CD4-positive, CD25-positive, alpha-beta regulatory T cell (primary cell): ENCODE measurements at regions not wholly inside any gene's neighbourhood (a gene's known extent, or its start where the extent isn't known, plus 50 kb on each side); places are given as distances from the start of the nearest gene placed in this dataset.

ENCODE experiments used
- ATAC-seq, 2 donors: fragments of 150-1000 bp; cut with Tn5 transposase; one replicate each; pipeline ENCODE4 v1.10.0; 2021; ENCODE audit warnings: low read depth in 2 of 2, moderate number of reproducible peaks in 2 of 2, moderate library complexity in 1 of 2
- DNase-seq, 3 donors: peaks; one replicate each; pipeline versions ENCODE4 v3.0.0 to v3.0.0-alpha.2; 2012 to 2022; ENCODE audit warnings: mixed read lengths in 1 of 3
- H3K27ac ChIP-seq: one replicate; pipeline ENCODE4 v1.7.0; 2013; ENCODE audit warnings: mild to moderate bottlenecking, low read length; ENCODE audit not compliant: insufficient read depth, poor library complexity, severe bottlenecking
- H3K27me3 ChIP-seq: one replicate; pipeline ENCODE4 v1.7.0; 2013; ENCODE audit warnings: low read length; ENCODE audit not compliant: control insufficient read depth, insufficient read depth
- H3K36me3 ChIP-seq: one replicate; pipeline ENCODE4 v1.7.0; 2013; ENCODE audit warnings: mild to moderate bottlenecking, low read length, moderate library complexity; ENCODE audit not compliant: control insufficient read depth, insufficient read depth
- H3K4me1 ChIP-seq: 2 replicates; pipeline ENCODE4 v1.7.0; 2013; ENCODE audit warnings: mild to moderate bottlenecking, low read length; ENCODE audit not compliant: insufficient read depth, control insufficient read depth, poor library complexity, severe bottlenecking
- H3K4me3 ChIP-seq: one replicate; pipeline ENCODE4 v1.7.0; 2013; ENCODE audit warnings: low read depth, mild to moderate bottlenecking, low read length, moderate library complexity
- H3K9me3 ChIP-seq, 2 experiments: 1 replicate in 1 of 2; 2 replicates in 1 of 2; pipeline ENCODE4 v1.7.0; 2013; ENCODE audit warnings: low read length in 2 of 2, mild to moderate bottlenecking in 1 of 2, moderate library complexity in 1 of 2; ENCODE audit not compliant: control insufficient read depth in 2 of 2
- H3K27ac Mint-ChIP-seq, 3 donors: one replicate each; pipeline ENCODE4 v1.8.0; 2020 to 2022; ENCODE audit warnings: mild to moderate bottlenecking in 3 of 3, mixed read lengths in 3 of 3, moderate library complexity in 2 of 3
- H3K27me3 Mint-ChIP-seq: one replicate; pipeline ENCODE4 v1.8.0; 2022; ENCODE audit warnings: mild to moderate bottlenecking, mixed read lengths
- H3K36me3 Mint-ChIP-seq: one replicate; pipeline ENCODE4 v1.8.0; 2020; ENCODE audit warnings: mixed read lengths
- H3K4me1 Mint-ChIP-seq, 4 donors: one replicate each; pipeline ENCODE4 v1.8.0; 2020 to 2022; ENCODE audit warnings: mixed read lengths in 4 of 4, mild to moderate bottlenecking in 1 of 4
- H3K4me3 Mint-ChIP-seq, 4 donors: one replicate each; pipeline ENCODE4 v1.8.0; 2020 to 2022; ENCODE audit warnings: mild to moderate bottlenecking in 4 of 4, mixed read lengths in 4 of 4, moderate library complexity in 3 of 4
- H3K9me3 Mint-ChIP-seq, 7 donors: one replicate each; pipeline ENCODE4 v1.8.0; 2020 to 2022; ENCODE audit warnings: mixed read lengths in 7 of 7, mild to moderate bottlenecking in 3 of 7, moderate library complexity in 2 of 7

DNA sequence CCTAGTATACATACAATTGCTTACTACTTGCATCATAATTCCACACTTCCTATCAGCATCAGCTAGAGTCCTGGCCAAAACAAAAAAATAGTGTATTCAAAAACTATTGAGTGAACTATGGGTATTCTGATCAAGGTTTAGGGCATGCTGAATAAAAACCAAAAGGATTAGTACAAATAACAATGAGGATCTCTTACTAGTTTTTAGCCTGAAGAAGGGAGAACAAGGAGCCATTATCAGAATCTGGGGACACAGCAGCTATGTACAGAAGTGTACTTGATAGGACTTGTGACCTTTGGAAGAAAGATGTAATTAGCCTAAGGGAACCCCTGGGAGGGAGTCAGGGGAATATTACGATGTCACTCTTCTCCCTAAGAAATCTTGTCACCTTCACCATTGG lies 832.2 kb downstream of the SQOR start:
- no peak overlapping the region for H3K27ac Mint-ChIP-seq
- no peaks in the 10 kb centered on the region for H3K27me3 ChIP-seq
- no peaks in the 10 kb centered on the region for H3K27me3 Mint-ChIP-seq
- no peak overlapping the region for H3K4me3 ChIP-seq
- no peak overlapping the region for H3K4me3 Mint-ChIP-seq
- H3K9me3 Mint-ChIP-seq, result peaks cover 0 to 12% (median 7%) of the 10 kb centered on the region in 7 donors
- H3K4me1 Mint-ChIP-seq, result no peaks in the 10 kb centered on the region
- no peak overlapping the region for H3K27ac ChIP-seq
- no peaks in the 10 kb centered on the region for H3K4me1 ChIP-seq
- H3K9me3 ChIP-seq, result no peaks in the 10 kb centered on the region
- no peaks in the 10 kb centered on the region for H3K36me3 Mint-ChIP-seq
- no peaks in the 10 kb centered on the region for H3K36me3 ChIP-seq
- ATAC-seq (no peak), DNase-seq (no peak)

DNA sequence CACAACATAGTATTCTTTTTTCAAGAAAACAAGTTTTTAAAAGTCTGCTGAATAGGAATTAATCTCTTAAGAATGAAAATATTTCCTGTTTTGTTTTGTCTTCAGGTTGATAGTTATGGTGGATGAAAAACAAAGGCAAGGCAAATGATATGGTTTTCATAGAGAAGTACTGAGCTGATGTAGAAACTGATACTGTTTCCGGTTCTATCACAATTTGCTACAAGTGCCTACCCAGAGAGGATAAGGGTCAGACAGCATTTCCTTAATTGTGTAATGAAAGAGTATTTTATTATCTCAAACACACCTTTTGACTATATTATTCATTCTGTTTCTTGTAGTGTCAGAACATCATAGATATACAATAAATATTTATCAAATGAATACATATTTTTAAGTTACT lies 836.3 kb downstream of the SQOR start:
- H3K4me3 Mint-ChIP-seq, result no peak overlapping the region
- H3K27me3 Mint-ChIP-seq, result no peaks in the 10 kb centered on the region
- H3K36me3 ChIP-seq, result no peaks in the 10 kb centered on the region
- H3K4me1 Mint-ChIP-seq, result no peaks in the 10 kb centered on the region
- DNase-seq, result no peak
- no peaks in the 10 kb centered on the region for H3K27me3 ChIP-seq
- H3K9me3 ChIP-seq, result no peaks in the 10 kb centered on the region
- peaks cover 0 to 14% (median 8%) of the 10 kb centered on the region in 7 donors for H3K9me3 Mint-ChIP-seq
- H3K4me3 ChIP-seq, result no peak overlapping the region
- H3K27ac ChIP-seq, result no peak overlapping the region
- no peak for ATAC-seq
- no peaks in the 10 kb centered on the region for H3K36me3 Mint-ChIP-seq
- H3K4me1 ChIP-seq, result no peaks in the 10 kb centered on the region
- no peak overlapping the region for H3K27ac Mint-ChIP-seq

DNA sequence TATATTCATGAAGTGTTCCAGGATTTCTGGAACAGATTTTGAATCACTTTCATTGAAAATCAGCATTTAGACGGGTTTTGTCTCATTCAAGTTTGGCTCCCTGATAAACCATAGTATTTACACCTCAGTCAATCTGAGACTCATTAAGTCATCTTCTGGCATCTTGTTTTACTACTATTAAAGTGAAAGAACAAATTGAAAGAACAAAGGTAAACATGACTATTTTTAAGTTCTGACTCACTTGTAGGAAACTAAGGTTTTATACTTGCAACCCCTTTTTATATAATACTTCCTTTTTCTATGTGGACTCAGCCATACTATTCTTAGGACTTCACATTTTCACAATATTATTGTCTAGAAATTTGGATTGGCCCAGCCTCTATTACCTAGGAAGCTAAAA lies 854.4 kb downstream of the SQOR start:
- peaks cover 0 to 16% (median 9%) of the 10 kb centered on the region in 7 donors for H3K9me3 Mint-ChIP-seq
- no peak for ATAC-seq
- Histone ChIP-seq H3K4me3 (no peak overlapping the region), H3K9me3 (no peaks in the 10 kb centered on the region), H3K27me3 (no peaks in the 10 kb centered on the region), H3K4me1 (no peaks in the 10 kb centered on the region), H3K36me3 (no peaks in the 10 kb centered on the region), H3K27ac (no peak overlapping the region)
- no peaks in the 10 kb centered on the region for H3K4me1 Mint-ChIP-seq
- DNase-seq, result no peak
- no peaks in the 10 kb centered on the region for H3K27me3 Mint-ChIP-seq
- no peak overlapping the region for H3K4me3 Mint-ChIP-seq
- H3K36me3 Mint-ChIP-seq, result no peaks in the 10 kb centered on the region
- no peak overlapping the region for H3K27ac Mint-ChIP-seq

DNA sequence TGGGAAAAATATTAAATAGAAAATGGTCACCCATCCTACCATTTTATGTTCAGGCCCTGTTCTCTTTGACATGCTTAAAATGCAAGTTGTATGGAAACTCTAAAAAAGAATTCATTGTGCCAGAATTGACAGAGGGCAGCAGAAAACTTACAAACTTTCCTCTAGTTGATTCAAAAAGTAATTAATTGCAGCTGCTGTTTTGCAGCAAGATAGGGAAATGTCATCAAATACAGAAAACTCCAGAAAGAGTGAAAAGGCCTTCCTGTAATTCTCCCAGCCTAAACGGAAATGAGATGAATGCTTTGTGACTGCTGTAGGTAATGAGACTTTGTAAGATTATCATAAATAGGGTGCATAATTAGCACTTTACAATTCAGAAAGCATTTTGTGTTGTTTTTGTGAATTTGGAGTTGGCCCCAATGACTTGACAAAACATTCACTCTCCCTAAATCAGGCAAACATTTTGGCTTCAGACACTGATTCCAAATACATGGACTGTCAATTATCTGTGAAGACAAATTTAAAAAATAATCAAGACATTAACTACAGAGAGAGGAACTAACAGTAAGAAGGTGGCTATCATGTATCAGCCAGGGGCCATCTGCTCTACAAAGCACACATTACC lies 861.8 kb downstream of the SQOR start:
- Mint-ChIP-seq H3K9me3 (peaks cover 0 to 21% (median 14%) of the 10 kb centered on the region in 7 donors), H3K27ac (no peak overlapping the region), H3K4me1 (no peaks in the 10 kb centered on the region), H3K36me3 (no peaks in the 10 kb centered on the region), H3K4me3 (no peak overlapping the region), H3K27me3 (no peaks in the 10 kb centered on the region)
- no peaks in the 10 kb centered on the region for H3K36me3 ChIP-seq
- no peaks in the 10 kb centered on the region for H3K4me1 ChIP-seq
- DNase-seq, result no peak
- H3K27ac ChIP-seq, result no peak overlapping the region
- no peak overlapping the region for H3K4me3 ChIP-seq
- peaks cover 0 to 2% of the 10 kb centered on the region in 2 experiments for H3K9me3 ChIP-seq
- no peak for ATAC-seq
- no peaks in the 10 kb centered on the region for H3K27me3 ChIP-seq

DNA sequence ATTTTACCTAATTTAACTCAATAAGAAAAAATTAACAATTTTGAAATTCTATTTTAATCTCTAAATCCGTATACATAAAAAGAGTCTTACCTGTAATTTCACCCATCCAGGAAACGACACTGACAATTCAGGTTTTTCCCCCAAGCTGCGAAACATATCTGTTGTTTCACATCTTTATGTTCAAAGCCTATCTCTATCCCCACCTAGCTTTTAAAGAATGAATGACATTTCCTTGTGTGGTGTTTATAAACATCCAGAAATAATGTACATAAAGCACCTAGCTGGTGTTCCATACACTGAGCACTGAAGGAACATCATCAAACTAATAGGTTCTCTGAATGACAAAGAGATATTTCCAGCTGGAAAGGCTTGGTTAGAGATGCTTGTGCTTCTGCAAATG lies 867.8 kb downstream of the SQOR start:
- DNase-seq (no peak), ATAC-seq (no peak)
- no peaks in the 10 kb centered on the region for H3K4me1 Mint-ChIP-seq
- no peaks in the 10 kb centered on the region for H3K27me3 Mint-ChIP-seq
- no peak overlapping the region for H3K4me3 Mint-ChIP-seq
- Histone ChIP-seq H3K9me3 (peaks cover 0 to 2% of the 10 kb centered on the region in 2 experiments), H3K36me3 (no peaks in the 10 kb centered on the region), H3K27ac (no peak overlapping the region), H3K4me3 (no peak overlapping the region), H3K27me3 (no peaks in the 10 kb centered on the region), H3K4me1 (no peaks in the 10 kb centered on the region)
- no peaks in the 10 kb centered on the region for H3K36me3 Mint-ChIP-seq
- H3K9me3 Mint-ChIP-seq, result peaks cover 0 to 15% (median 4%) of the 10 kb centered on the region in 7 donors
- no peak overlapping the region for H3K27ac Mint-ChIP-seq

DNA sequence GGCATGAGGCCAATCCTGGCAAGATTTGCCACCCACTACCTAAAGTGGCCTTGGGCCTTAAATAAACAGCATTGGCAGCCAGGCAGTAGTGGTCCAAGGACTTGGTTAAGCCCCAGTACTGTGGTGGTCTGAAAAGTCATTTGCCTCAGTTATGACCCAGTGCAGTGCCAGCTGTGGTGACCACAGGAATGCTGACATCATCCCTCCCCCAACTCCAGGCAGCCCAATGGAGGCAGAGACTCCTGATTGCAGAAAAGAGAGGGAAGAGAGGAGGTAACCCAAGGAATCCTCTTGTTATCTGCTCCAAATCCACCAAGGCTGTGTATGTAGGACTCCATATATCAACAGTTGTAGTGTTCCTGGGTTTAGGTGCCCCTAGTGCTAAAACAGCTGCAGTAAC lies 883.6 kb downstream of the SQOR start:
- DNase-seq (no peak), ATAC-seq (no peak)
- Histone ChIP-seq H3K27ac (no peak overlapping the region), H3K27me3 (no peaks in the 10 kb centered on the region), H3K36me3 (no peaks in the 10 kb centered on the region), H3K4me1 (no peaks in the 10 kb centered on the region), H3K4me3 (no peak overlapping the region), H3K9me3 (peaks cover 4 to 5% of the 10 kb centered on the region in 2 experiments)
- H3K4me1 Mint-ChIP-seq, result no peaks in the 10 kb centered on the region
- no peak overlapping the region for H3K27ac Mint-ChIP-seq
- no peaks in the 10 kb centered on the region for H3K36me3 Mint-ChIP-seq
- H3K9me3 Mint-ChIP-seq, result peaks cover 0 to 15% (median 3%) of the 10 kb centered on the region in 7 donors
- no peaks in the 10 kb centered on the region for H3K27me3 Mint-ChIP-seq
- H3K4me3 Mint-ChIP-seq, result no peak overlapping the region

DNA sequence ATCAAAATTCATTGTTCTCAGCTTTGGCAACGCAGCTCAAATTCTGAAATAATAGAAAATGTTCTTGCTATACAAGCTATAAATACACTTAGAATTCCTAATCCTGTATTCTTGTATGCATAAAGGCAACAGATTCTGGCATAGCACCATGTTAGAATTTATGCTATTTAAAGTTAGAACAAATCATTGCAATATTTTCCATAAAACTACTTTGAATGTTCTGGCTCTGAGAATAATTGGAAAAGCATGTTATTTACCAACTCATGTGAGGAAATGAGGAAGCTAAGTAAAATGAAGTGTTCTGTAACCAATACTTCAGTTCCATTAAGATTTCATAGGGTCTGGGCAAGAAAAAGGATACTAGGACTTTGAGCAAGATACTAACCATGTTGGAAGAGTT lies 888.9 kb downstream of the SQOR start:
- ATAC-seq, result no peak
- H3K27ac Mint-ChIP-seq, result no peak overlapping the region

DNA sequence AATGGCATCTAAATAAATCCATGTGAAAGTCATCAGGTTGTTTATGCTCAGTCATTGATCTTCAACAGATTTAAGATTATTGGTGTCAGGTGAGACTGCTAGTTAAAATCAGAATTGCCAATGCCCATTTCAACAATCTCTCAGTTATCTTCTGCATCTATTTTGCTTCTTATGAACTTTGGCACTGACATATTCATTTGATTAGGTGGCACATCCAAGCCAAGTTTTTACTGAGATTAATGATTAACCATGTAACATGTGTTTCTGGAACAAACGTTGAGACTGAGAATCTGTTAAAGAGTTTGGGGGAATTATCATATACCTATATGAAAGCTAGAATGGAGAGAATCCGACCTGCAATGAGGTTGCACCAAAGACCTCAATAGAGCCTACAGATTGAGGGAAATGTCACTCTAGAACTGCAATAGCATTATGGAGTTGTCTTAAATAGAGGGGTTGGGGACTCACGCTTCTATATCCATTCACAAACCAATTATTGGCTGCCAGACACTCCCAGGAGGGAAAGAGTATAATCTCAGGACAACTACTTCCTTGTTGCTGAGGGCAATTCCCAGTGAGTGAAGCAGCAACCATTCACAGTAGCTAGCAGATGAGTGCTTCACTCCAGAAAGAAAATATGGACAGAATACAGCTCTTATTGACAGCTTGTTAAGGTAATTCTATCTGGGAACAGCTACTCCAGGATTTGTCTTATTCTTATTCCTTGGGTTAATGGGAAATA lies 891.3 kb downstream of the SQOR start:
- ATAC-seq (no peak), DNase-seq (no peak)
- H3K27ac ChIP-seq, result no peak overlapping the region
- Mint-ChIP-seq H3K9me3 (peaks cover 0 to 17% (median 3%) of the 10 kb centered on the region in 7 donors), H3K27ac (no peak overlapping the region), H3K36me3 (no peaks in the 10 kb centered on the region), H3K4me3 (no peak overlapping the region), H3K27me3 (no peaks in the 10 kb centered on the region), H3K4me1 (no peaks in the 10 kb centered on the region)
- H3K9me3 ChIP-seq, result peaks cover 0 to 2% of the 10 kb centered on the region in 2 experiments
- no peaks in the 10 kb centered on the region for H3K27me3 ChIP-seq
- H3K4me1 ChIP-seq, result no peaks in the 10 kb centered on the region
- H3K4me3 ChIP-seq, result no peak overlapping the region
- no peaks in the 10 kb centered on the region for H3K36me3 ChIP-seq

More for the DNA sequence above, 888.9 kb downstream of the SQOR start:
- Mint-ChIP-seq H3K36me3 (no peaks in the 10 kb centered on the region), H3K27me3 (no peaks in the 10 kb centered on the region), H3K4me1 (no peaks in the 10 kb centered on the region), H3K4me3 (no peak overlapping the region), H3K9me3 (peaks cover 0 to 17% (median 3%) of the 10 kb centered on the region in 7 donors)
- peaks cover 0 to 2% of the 10 kb centered on the region in 2 experiments for H3K9me3 ChIP-seq
- no peaks in the 10 kb centered on the region for H3K36me3 ChIP-seq
- no peaks in the 10 kb centered on the region for H3K4me1 ChIP-seq
- H3K27me3 ChIP-seq, result no peaks in the 10 kb centered on the region
- DNase-seq, result no peak
- H3K27ac ChIP-seq, result no peak overlapping the region
- no peak overlapping the region for H3K4me3 ChIP-seq
